HEK293 (cell line): ENCODE measurements at regions not wholly inside any gene's neighbourhood (a gene's known extent, or its start where the extent isn't known, plus 50 kb on each side); places are given as distances from the start of the nearest gene placed in this dataset.

Source experiments
- CTCF ChIA-PET: fragments of 350-600 bp; formaldehyde crosslinking; extraction: SDS; loops from one replicate; lab custom pipeline; 2021; ENCODE audit warnings: antibody characterized with exemption; lab: Yijun Ruan, JAX
- POLR2A ChIA-PET: fragments of 300-600 bp; formaldehyde crosslinking; extraction: SDS; loops from one replicate; lab custom pipeline; 2020; ENCODE audit warnings: antibody characterized with exemption, inconsistent platforms; lab: Yijun Ruan, JAX
- H3K27ac ChIP-seq: fragments of 200-500 bp; sonication (Bioruptor generic); 2 replicates; pipeline ENCODE4 v1.5.1; 2014; ENCODE audit warnings: low read depth, low read length, control low read depth, inconsistent platforms; ENCODE audit errors: extremely low read depth
- H3K36me3 ChIP-seq, 2 experiments: fragments of 200-500 bp in 1 of 2; sonication (Bioruptor generic) in 1 of 2; 1 replicate in 1 of 2; 2 replicates in 1 of 2; pipeline ENCODE4 v1.5.1; 2014 to 2017; ENCODE audit warnings: inconsistent platforms in 2 of 2, low read length in 2 of 2; ENCODE audit not compliant: control insufficient read depth in 2 of 2, insufficient read depth in 1 of 2
- H3K4me1 ChIP-seq: fragments of 200-500 bp; sonication (Bioruptor generic); 2 replicates; pipeline ENCODE4 v1.5.1; 2014; ENCODE audit warnings: mild to moderate bottlenecking, low read length, inconsistent platforms; ENCODE audit not compliant: control insufficient read depth, insufficient read depth
- H3K4me3 ChIP-seq: 2 replicates; pipeline ENCODE4 v1.5.1; 2011; ENCODE audit warnings: low read depth, mild to moderate bottlenecking, control low read depth, low read length, moderate library complexity
- H3K9me3 ChIP-seq: fragments of 200-500 bp; sonication (Bioruptor generic); 2 replicates; pipeline ENCODE4 v1.5.1; 2014; ENCODE audit warnings: low read depth, low read length, inconsistent platforms; ENCODE audit not compliant: control insufficient read depth, insufficient read depth
- KLF8 ChIP-seq: fragments of 450-650 bp; formaldehyde crosslinking; IDR thresholded peaks from 2 replicates; pipeline ENCODE4 v1.5.1; 2016; ENCODE audit warnings: missing biosample characterization, missing genetic modification characterization
- OVOL3 ChIP-seq: fragments of 450-650 bp; formaldehyde crosslinking; IDR thresholded peaks from 2 replicates; pipeline ENCODE4 v1.5.1; 2016; ENCODE audit warnings: missing biosample characterization, missing genetic modification characterization
- SP2 ChIP-seq: fragments of 450-650 bp; formaldehyde crosslinking; IDR thresholded peaks from 2 replicates; pipeline ENCODE4 v1.5.1; 2016; ENCODE audit warnings: missing biosample characterization, missing genetic modification characterization
- SP3 ChIP-seq: fragments of 450-650 bp; formaldehyde crosslinking; IDR thresholded peaks from 2 replicates; pipeline ENCODE4 v1.5.1; 2016; ENCODE audit warnings: missing biosample characterization, missing genetic modification characterization
- SP7 ChIP-seq: fragments of 450-650 bp; formaldehyde crosslinking; IDR thresholded peaks from 2 replicates; pipeline ENCODE4 v1.5.1; 2016; ENCODE audit warnings: missing biosample characterization, missing genetic modification characterization
- ZBTB10 ChIP-seq: fragments of 450-650 bp; formaldehyde crosslinking; IDR thresholded peaks from 2 replicates; pipeline ENCODE4 v1.5.1; 2016; ENCODE audit warnings: missing biosample characterization, missing genetic modification characterization
- ZBTB17 ChIP-seq: fragments of 450-650 bp; formaldehyde crosslinking; IDR thresholded peaks from 2 replicates; pipeline ENCODE4 v1.5.1; 2016; ENCODE audit warnings: missing biosample characterization, missing genetic modification characterization
- ZBTB8A ChIP-seq: fragments of 450-650 bp; formaldehyde crosslinking; IDR thresholded peaks from 2 replicates; pipeline ENCODE4 v1.5.1; 2016; ENCODE audit warnings: missing biosample characterization, missing genetic modification characterization
- ZFP3 ChIP-seq: fragments of 450-650 bp; formaldehyde crosslinking; IDR thresholded peaks from 2 replicates; pipeline ENCODE4 v1.5.1; 2016; ENCODE audit warnings: low read depth, missing biosample characterization, missing genetic modification characterization
- ZNF16 ChIP-seq: fragments of 450-650 bp; formaldehyde crosslinking; IDR thresholded peaks from 2 replicates; pipeline ENCODE4 v1.5.1; 2016; ENCODE audit warnings: low read depth, missing biosample characterization, missing genetic modification characterization
- ZNF202 ChIP-seq: fragments of 450-650 bp; formaldehyde crosslinking; IDR thresholded peaks from 2 replicates; pipeline ENCODE4 v1.5.1; 2016; ENCODE audit warnings: missing biosample characterization, missing genetic modification characterization, borderline replicate concordance
- ZNF248 ChIP-seq: fragments of 450-650 bp; formaldehyde crosslinking; IDR thresholded peaks from 2 replicates; pipeline ENCODE4 v1.5.1; 2017; ENCODE audit warnings: missing biosample characterization, missing genetic modification characterization
- ZNF274 ChIP-seq, 2 experiments: fragments of 200-500 bp in 1 of 2; fragments of 450-650 bp in 1 of 2; sonication (Bioruptor generic) in 1 of 2; formaldehyde crosslinking in 1 of 2; IDR thresholded peaks; 2 replicates each; pipeline versions ENCODE4 v1.5.1 to v1.6.1; 2014 to 2016; ENCODE audit warnings: borderline replicate concordance in 1 of 2, inconsistent platforms in 1 of 2, low read length in 1 of 2, missing biosample characterization in 1 of 2, missing genetic modification characterization in 1 of 2
- ZNF354C ChIP-seq: fragments of 450-650 bp; formaldehyde crosslinking; IDR thresholded peaks from 2 replicates; pipeline ENCODE4 v1.5.1; 2016; ENCODE audit warnings: missing biosample characterization, missing genetic modification characterization, low read depth, borderline replicate concordance
- ZNF521 ChIP-seq: fragments of 450-650 bp; formaldehyde crosslinking; IDR thresholded peaks from 2 replicates; pipeline ENCODE4 v1.5.1; 2017; ENCODE audit warnings: missing biosample characterization, mild to moderate bottlenecking, missing genetic modification characterization
- ZNF596 ChIP-seq: fragments of 450-650 bp; IDR thresholded peaks from 2 replicates; pipeline ENCODE4 v1.5.0; 2018; ENCODE audit warnings: missing biosample characterization, mild to moderate bottlenecking, missing genetic modification characterization, moderate library complexity
- ZNF645 ChIP-seq: fragments of 450-650 bp; formaldehyde crosslinking; IDR thresholded peaks from 2 replicates; pipeline ENCODE4; 2016; ENCODE audit warnings: missing biosample characterization, missing genetic modification characterization
- ZNF776 ChIP-seq: fragments of 450-650 bp; formaldehyde crosslinking; IDR thresholded peaks from 2 replicates; pipeline ENCODE4 v1.5.0; 2017; ENCODE audit warnings: missing biosample characterization, missing genetic modification characterization, borderline replicate concordance
- ZNF777 ChIP-seq: fragments of 450-650 bp; formaldehyde crosslinking; IDR thresholded peaks from 2 replicates; pipeline ENCODE4 v1.5.1; 2017; ENCODE audit warnings: missing biosample characterization, missing genetic modification characterization, borderline replicate concordance
- ZNF830 ChIP-seq: fragments of 450-650 bp; IDR thresholded peaks from 2 replicates; pipeline ENCODE4 v1.5.0; 2018; ENCODE audit warnings: missing biosample characterization, missing genetic modification characterization, low read depth, mild to moderate bottlenecking, moderate library complexity
- ZNF843 ChIP-seq: fragments of 450-650 bp; formaldehyde crosslinking; IDR thresholded peaks from 2 replicates; pipeline ENCODE4 v1.5.1; 2016; ENCODE audit warnings: missing biosample characterization, missing genetic modification characterization

- H3K4me3 ChIP-seq = no peak overlapping the region
- no peaks in the 10 kb centered on the region for H3K9me3 ChIP-seq
- TF ChIP-seq ZNF645 (tag by site-specific recombination) (no peak), ZFP3 (no peak), ZBTB8A (no peak), ZNF830 (tag by site-specific recombination) (no peak), KLF8 (tag by site-specific recombination) (no peak), ZBTB10 (tag by site-specific recombination) (no peak), ZNF354C (tag by site-specific recombination) (no peak), SP3 (no peak), ZNF521 (no peak), ZNF776 (no peak), SP7 (tag by site-specific recombination) (no peak)
- TF ChIP-seq, all 188 proteins: peak for 0
- Histone ChIP-seq H3K27ac (no peak overlapping the region), H3K4me1 (no peaks in the 10 kb centered on the region; the same call in 1 of the 2 replicates), H3K36me3 (no peaks in the 10 kb centered on the region)
- ChIA-PET POLR2A (no interaction called here), CTCF (interaction anchor here (0.6 kb wide), 1 partner anchor 165 kb away, joined by 3 read pairs; no protein-coding TSS in a partner anchor)
Measured at GRCh38 chr17:79362772-79363305, 248.0 kb downstream of the RBFOX3 start.

- CTCF ChIA-PET = interaction anchor here (0.6 kb wide), 2 partner anchors 26 to 164 kb away, joined by 3 read pairs; no protein-coding TSS in a partner anchor
- TF ChIP-seq ZNF776 (no peak), ZNF843 (tag by site-specific recombination) (no peak), ZNF274 (IDR thresholded peaks at IDR 0.05; ENCODE audit: low read length) (no peak), ZNF274 (tag by site-specific recombination; IDR thresholded peaks at IDR 0.05; ENCODE audit: borderline replicate concordance) (no peak), ZNF202 (tag by site-specific recombination) (no peak), ZNF596 (tag by site-specific recombination) (no peak), ZBTB17 (tag by site-specific recombination) (no peak), OVOL3 (tag by site-specific recombination) (no peak), SP2 (tag by site-specific recombination) (no peak), ZNF16 (tag by site-specific recombination) (no peak), ZNF777 (tag by site-specific recombination) (no peak), ZNF248 (tag by site-specific recombination) (no peak)
- Histone ChIP-seq H3K27ac (no peak overlapping the region), H3K4me3 (no peak overlapping the region), H3K9me3 (no peaks in the 10 kb centered on the region), H3K36me3 (no peaks in the 10 kb centered on the region), H3K4me1 (no peaks in the 10 kb centered on the region; the same call in 1 of the 2 replicates)
- POLR2A ChIA-PET = interaction anchor here (0.6 kb wide), 3 partner anchors 19 to 1236 kb away, joined by 3 to 5 read pairs (median 3); no protein-coding TSS in a partner anchor
Measured at GRCh38 chr17:79361873-79362771, 248.7 kb downstream of the RBFOX3 start.
